Spinal cord (tissue), 9 donors: ENCODE measurements at regions not wholly inside any gene's neighbourhood (a gene's known extent, or its start where the extent isn't known, plus 50 kb on each side); places are given as distances from the start of the nearest gene placed in this dataset.
A peak's percentile ranks its signal among the peaks of the same experiment; 100 is the strongest.

ENCODE experiments used
- DNase-seq, 6 donors: peaks; one replicate each; pipeline versions ENCODE4 v3.0.0 to v3.0.0-alpha.2; 2013 to 2015; ENCODE audit warnings: low spot score in 6 of 6, low read depth in 4 of 6
- H3K27ac ChIP-seq: one replicate; pipeline ENCODE4 v1.5.1; 2013; ENCODE audit warnings: low read depth, low read length, control low read depth
- H3K27me3 ChIP-seq: one replicate; pipeline ENCODE4 v1.6.1; 2013; ENCODE audit warnings: low read length; ENCODE audit not compliant: control insufficient read depth, insufficient read depth
- H3K36me3 ChIP-seq: one replicate; pipeline ENCODE4 v1.6.1; 2013; ENCODE audit warnings: low read length; ENCODE audit not compliant: control insufficient read depth, insufficient read depth
- H3K4me1 ChIP-seq: one replicate; pipeline ENCODE4 v1.6.1; 2013; ENCODE audit warnings: low read length; ENCODE audit not compliant: control insufficient read depth, insufficient read depth
- H3K4me3 ChIP-seq: one replicate; pipeline ENCODE4 v1.5.1; 2013; ENCODE audit warnings: low read depth, low read length, control low read depth
- H3K9me3 ChIP-seq: one replicate; pipeline ENCODE4 v1.6.1; 2013; ENCODE audit warnings: low read length; ENCODE audit not compliant: control insufficient read depth, insufficient read depth
- WGBS: methylation state at CpG from one replicate; pipeline ENCODE4 v1.1.5; 2013; ENCODE audit warnings: missing lambda C conversion rate; ENCODE audit not compliant: insufficient coverage; 5-methylcytosine and 5-hydroxymethylcytosine counted together
- donor health status: healthy.

DNA sequence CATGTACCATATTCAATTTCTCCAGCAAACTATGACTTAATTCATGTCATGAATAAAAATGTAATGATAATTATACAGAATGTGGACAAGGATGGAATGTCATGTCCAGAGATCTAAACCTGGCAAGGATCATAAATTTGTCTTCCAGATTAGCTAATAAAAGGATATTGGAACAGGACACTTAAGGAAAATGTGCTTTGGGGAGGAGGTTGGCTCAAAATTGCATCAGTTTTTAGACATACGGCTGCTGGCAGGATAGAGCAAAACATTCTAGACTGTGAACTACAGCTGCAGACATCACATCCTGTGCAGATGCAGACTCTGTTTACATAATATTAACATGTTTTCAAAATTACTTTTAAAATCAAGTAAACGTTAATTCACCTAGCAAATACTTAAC lies 248.4 kb downstream of the TLR4 start:
- DNase-seq, result peak in 1 of 6 donors; percentile 36
- 40% methylated on average over 1 of the region's 2 CpGs for WGBS
- Histone ChIP-seq H3K27ac (no peak overlapping the region), H3K4me3 (no peak overlapping the region), H3K4me1 (no peaks in the 10 kb centered on the region), H3K36me3 (no peaks in the 10 kb centered on the region), H3K9me3 (no peaks in the 10 kb centered on the region), H3K27me3 (no peaks in the 10 kb centered on the region)

- Histone ChIP-seq H3K36me3 (no peaks in the 10 kb centered on the region), H3K27ac (no peak overlapping the region), H3K9me3 (no peaks in the 10 kb centered on the region), H3K4me1 (no peaks in the 10 kb centered on the region), H3K27me3 (no peaks in the 10 kb centered on the region), H3K4me3 (no peak overlapping the region)
- WGBS, result 85% methylated on average over 2 of the region's 2 CpGs
- DNase-seq, result no peak
Measured at GRCh38 chr9:117957267-117957666, 253.1 kb downstream of the TLR4 start.

- Histone ChIP-seq H3K36me3 (no peaks in the 10 kb centered on the region), H3K4me3 (no peak overlapping the region), H3K9me3 (no peaks in the 10 kb centered on the region), H3K27ac (no peak overlapping the region), H3K27me3 (no peaks in the 10 kb centered on the region), H3K4me1 (no peaks in the 10 kb centered on the region)
- WGBS, result 100% methylated on average over 2 of the region's 2 CpGs
- DNase-seq, result no peak
Measured at GRCh38 chr9:117958726-117959125, 254.5 kb downstream of the TLR4 start.

GRCh38 chr9:117963493-117964090 lies 259.4 kb downstream of the TLR4 start:
- no CpG with 5 or more reads among the region's 1 CpG for WGBS
- H3K36me3 ChIP-seq, result no peaks in the 10 kb centered on the region
- DNase-seq, result peak in 1 of 6 donors; percentile 52
- H3K27ac ChIP-seq, result no peak overlapping the region
- H3K4me1 ChIP-seq, result no peaks in the 10 kb centered on the region
- no peak overlapping the region for H3K4me3 ChIP-seq
- no peaks in the 10 kb centered on the region for H3K27me3 ChIP-seq
- H3K9me3 ChIP-seq, result no peaks in the 10 kb centered on the region

GRCh38 chr9:117970276-117971050 lies 266.3 kb downstream of the TLR4 start:
- no peak overlapping the region for H3K27ac ChIP-seq
- 77% methylated on average over 2 of the region's 7 CpGs for WGBS
- H3K4me1 ChIP-seq, result no peaks in the 10 kb centered on the region
- H3K9me3 ChIP-seq, result no peaks in the 10 kb centered on the region
- peak in 1 of 6 donors; percentile 39 for DNase-seq
- H3K4me3 ChIP-seq, result no peak overlapping the region
- H3K36me3 ChIP-seq, result no peaks in the 10 kb centered on the region
- no peaks in the 10 kb centered on the region for H3K27me3 ChIP-seq

DNA sequence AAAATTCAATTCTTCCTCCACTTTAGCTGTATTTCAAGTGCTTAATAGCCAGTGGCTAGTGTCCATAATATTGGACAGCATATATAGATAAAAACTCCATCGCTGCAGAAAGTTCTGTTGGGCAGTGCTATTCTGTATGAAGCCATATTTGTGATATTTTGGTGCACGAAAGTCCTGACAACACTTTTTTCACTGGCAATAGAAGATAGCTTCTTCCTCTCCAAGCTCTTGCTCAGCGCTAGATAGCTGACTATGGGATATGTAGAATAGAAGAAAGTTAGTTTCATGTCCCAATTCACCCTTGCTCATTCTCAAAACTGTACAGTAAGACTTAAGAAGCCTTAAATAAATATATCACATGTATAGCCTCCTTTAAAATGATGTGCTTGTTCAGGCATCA lies 269.9 kb downstream of the TLR4 start:
- WGBS, result no CpG with 5 or more reads among the region's 3 CpGs
- H3K36me3 ChIP-seq, result no peaks in the 10 kb centered on the region
- DNase-seq, result no peak
- H3K9me3 ChIP-seq, result no peaks in the 10 kb centered on the region
- no peak overlapping the region for H3K4me3 ChIP-seq
- no peak overlapping the region for H3K27ac ChIP-seq
- no peaks in the 10 kb centered on the region for H3K4me1 ChIP-seq
- H3K27me3 ChIP-seq, result no peaks in the 10 kb centered on the region

DNA sequence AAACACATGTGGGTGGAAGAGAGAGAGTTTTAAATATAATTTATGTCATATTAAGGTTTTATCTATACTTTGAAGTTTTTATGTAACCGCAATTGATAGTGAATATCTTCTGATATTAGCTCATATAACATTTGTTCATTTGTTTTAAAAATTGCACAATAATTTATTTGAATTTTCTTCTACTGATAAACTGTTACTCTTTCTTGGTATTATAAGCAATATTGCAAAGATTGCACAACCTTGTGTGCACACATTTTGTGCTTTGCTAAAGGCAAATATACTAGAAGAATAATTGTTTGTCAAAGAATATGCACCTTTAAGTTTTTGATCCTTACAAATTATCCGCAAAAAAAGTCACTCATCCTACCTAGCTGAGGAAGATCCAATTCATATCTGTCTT lies 275.7 kb downstream of the TLR4 start:
- H3K9me3 ChIP-seq, result no peaks in the 10 kb centered on the region
- H3K27me3 ChIP-seq, result no peaks in the 10 kb centered on the region
- DNase-seq, result no peak
- H3K4me3 ChIP-seq, result no peak overlapping the region
- H3K27ac ChIP-seq, result no peak overlapping the region
- no peaks in the 10 kb centered on the region for H3K36me3 ChIP-seq
- no CpG with 5 or more reads among the region's 2 CpGs for WGBS
- H3K4me1 ChIP-seq, result no peaks in the 10 kb centered on the region

DNA sequence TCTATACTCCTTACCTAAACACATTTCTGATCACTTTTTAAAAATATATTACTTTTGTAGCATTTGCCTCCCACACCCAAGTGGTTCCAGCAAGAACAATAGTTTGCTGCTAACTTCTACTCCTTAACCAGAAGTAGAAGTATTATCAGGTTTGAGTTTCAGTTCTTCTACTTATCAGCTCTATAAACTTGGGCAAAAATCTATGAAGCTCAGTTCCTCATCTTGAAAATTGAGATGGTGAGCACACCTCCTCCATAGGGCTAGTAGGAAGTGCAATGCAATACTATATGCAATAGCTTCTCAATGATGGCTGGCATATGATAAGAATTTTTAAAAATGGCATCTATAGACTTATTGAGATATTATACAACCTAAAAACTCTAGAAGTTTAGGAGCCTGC lies 283.7 kb downstream of the TLR4 start:
- H3K36me3 ChIP-seq, result no peaks in the 10 kb centered on the region
- H3K27ac ChIP-seq, result no peak overlapping the region
- DNase-seq, result no peak
- H3K4me1 ChIP-seq, result no peaks in the 10 kb centered on the region
- H3K9me3 ChIP-seq, result no peaks in the 10 kb centered on the region
- no peak overlapping the region for H3K4me3 ChIP-seq
- H3K27me3 ChIP-seq, result no peaks in the 10 kb centered on the region

DNA sequence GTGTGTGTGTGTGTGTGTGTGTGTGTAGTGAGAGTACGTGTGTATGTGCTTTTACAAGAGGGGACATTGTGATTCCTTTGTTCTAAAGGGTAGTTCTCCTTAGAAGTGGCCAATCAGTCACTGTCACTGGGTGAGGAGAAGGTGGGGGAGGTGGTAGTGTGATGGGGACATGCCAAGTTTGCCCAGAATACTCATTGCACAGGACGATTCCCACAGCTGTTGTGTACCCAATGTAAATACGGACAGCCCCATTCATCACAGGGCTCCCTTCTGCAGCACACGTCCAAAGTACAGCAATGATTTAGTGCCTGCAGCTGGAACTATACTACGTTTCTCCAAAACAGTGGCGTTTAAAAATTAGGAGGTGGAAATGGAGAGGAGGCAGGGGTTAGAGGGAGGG lies 287.8 kb downstream of the TLR4 start:
- 7% methylated on average over 3 of the region's 6 CpGs for WGBS
- Histone ChIP-seq H3K9me3 (no peaks in the 10 kb centered on the region), H3K36me3 (no peaks in the 10 kb centered on the region), H3K27me3 (no peaks in the 10 kb centered on the region), H3K4me3 (no peak overlapping the region), H3K4me1 (no peaks in the 10 kb centered on the region), H3K27ac (no peak overlapping the region)
- DNase-seq, result peak in 2 of 6 donors; percentile 39 to 61

GRCh38 chr9:118000581-118000980 lies 296.4 kb downstream of the TLR4 start:
- Histone ChIP-seq H3K27me3 (no peaks in the 10 kb centered on the region), H3K4me1 (no peaks in the 10 kb centered on the region), H3K36me3 (no peaks in the 10 kb centered on the region), H3K4me3 (no peak overlapping the region), H3K27ac (no peak overlapping the region), H3K9me3 (no peaks in the 10 kb centered on the region)
- no CpG with 5 or more reads among the region's 3 CpGs for WGBS
- no peak for DNase-seq
